ENCODE measurements at regions not wholly inside any gene's neighbourhood (a gene's known extent, or its start where the extent isn't known, plus 50 kb on each side); places are given as distances from the start of the nearest gene placed in this dataset.
"Not testable (repeated sequence)": the region's sequence is repeated elsewhere in the genome, so short reads cannot be mapped to it uniquely, and the experiment has no call there.

GRCh38 chr22:34669001-34669400, 397.0 kb upstream of the ISX start:
- Mint-ChIP-seq H3K4me3 (no peak overlapping the region), H3K36me3 (ENCODE audit: low read depth) (no peaks in the 10 kb centered on the region), H3K9me3 (no peaks in the 10 kb centered on the region), H3K27ac (no peak overlapping the region), H3K27me3 (peaks cover 3% of the 10 kb centered on the region), H3K4me1 (ENCODE audit: low read depth) (no peaks in the 10 kb centered on the region)
- no peak for TF ChIP-seq CTCF (IDR thresholded peaks at IDR 0.05)
- ATAC-seq (no peak), DNase-seq (no peak)
- ChIA-PET CTCF (no interaction called here), POLR2A (no interaction called here)
- intact Hi-C loops (cut with micrococcal nuclease), result no loop called here

- intact Hi-C loops (cut with micrococcal nuclease); H3K27ac Mint-ChIP-seq; H3K4me1 Mint-ChIP-seq (ENCODE audit: low read depth); ATAC-seq; H3K4me3 Mint-ChIP-seq; H3K27me3 Mint-ChIP-seq; DNase-seq; H3K9me3 Mint-ChIP-seq; CTCF ChIA-PET; H3K36me3 Mint-ChIP-seq (ENCODE audit: low read depth); POLR2A ChIA-PET: not testable (repeated sequence)
Observed at GRCh38 chr22:34683031-34683430, 382.9 kb upstream of the ISX start.

- H3K4me3 Mint-ChIP-seq; CTCF ChIA-PET; H3K9me3 Mint-ChIP-seq; H3K27ac Mint-ChIP-seq; H3K27me3 Mint-ChIP-seq; H3K4me1 Mint-ChIP-seq (ENCODE audit: low read depth); DNase-seq; POLR2A ChIA-PET; H3K36me3 Mint-ChIP-seq (ENCODE audit: low read depth); intact Hi-C loops (cut with micrococcal nuclease); ATAC-seq: not testable (repeated sequence)
Observed at GRCh38 chr22:34684278-34684677, 381.7 kb upstream of the ISX start.

- CTCF ChIA-PET, result no interaction called here
- no peak for TF ChIP-seq CTCF (IDR thresholded peaks at IDR 0.05)
- H3K9me3 Mint-ChIP-seq, result no peaks in the 10 kb centered on the region
- intact Hi-C loops (cut with micrococcal nuclease), result no loop called here
- no peaks in the 10 kb centered on the region for H3K4me1 Mint-ChIP-seq (ENCODE audit: low read depth)
- no peaks in the 10 kb centered on the region for H3K36me3 Mint-ChIP-seq (ENCODE audit: low read depth)
- no peaks in the 10 kb centered on the region for H3K27me3 Mint-ChIP-seq
- H3K27ac Mint-ChIP-seq, result no peak overlapping the region
- POLR2A ChIA-PET, result no interaction called here
- ATAC-seq, result no peak
- H3K4me3 Mint-ChIP-seq, result no peak overlapping the region
- no peak for DNase-seq
Observed at GRCh38 chr22:34687116-34687515, 378.8 kb upstream of the ISX start.

GRCh38 chr22:34688825-34689224, 377.1 kb upstream of the ISX start:
- H3K36me3 Mint-ChIP-seq (ENCODE audit: low read depth), result no peaks in the 10 kb centered on the region
- intact Hi-C loops (cut with micrococcal nuclease), result no loop called here
- ChIA-PET CTCF (no interaction called here), POLR2A (no interaction called here)
- no peak overlapping the region for H3K4me3 Mint-ChIP-seq
- H3K4me1 Mint-ChIP-seq (ENCODE audit: low read depth), result no peaks in the 10 kb centered on the region
- TF ChIP-seq CTCF (IDR thresholded peaks at IDR 0.05), result no peak
- H3K27ac Mint-ChIP-seq, result no peak overlapping the region
- H3K9me3 Mint-ChIP-seq, result no peaks in the 10 kb centered on the region
- ATAC-seq (no peak), DNase-seq (no peak)
- H3K27me3 Mint-ChIP-seq, result no peaks in the 10 kb centered on the region

GRCh38 chr22:34696557-34696956, 369.4 kb upstream of the ISX start:
- no peak for DNase-seq
- Mint-ChIP-seq H3K36me3 (ENCODE audit: low read depth) (no peaks in the 10 kb centered on the region), H3K4me1 (ENCODE audit: low read depth) (no peaks in the 10 kb centered on the region), H3K4me3 (no peak overlapping the region), H3K27ac (no peak overlapping the region), H3K27me3 (no peaks in the 10 kb centered on the region), H3K9me3 (no peaks in the 10 kb centered on the region)
- intact Hi-C loops (cut with micrococcal nuclease), result no loop called here
- POLR2A ChIA-PET, result no interaction called here
- CTCF ChIA-PET, result no interaction called here
- no peak for ATAC-seq
- no peak for TF ChIP-seq CTCF (IDR thresholded peaks at IDR 0.05)
